COR-L47 (cell line): ENCODE measurements at regions not wholly inside any gene's neighbourhood (a gene's known extent, or its start where the extent isn't known, plus 50 kb on each side); places are given as distances from the start of the nearest gene placed in this dataset.

ENCODE experiments used
- DNase-seq: peaks from one replicate; lab custom pipeline; 2025; lab: John Stamatoyannopoulos, UW

DNA sequence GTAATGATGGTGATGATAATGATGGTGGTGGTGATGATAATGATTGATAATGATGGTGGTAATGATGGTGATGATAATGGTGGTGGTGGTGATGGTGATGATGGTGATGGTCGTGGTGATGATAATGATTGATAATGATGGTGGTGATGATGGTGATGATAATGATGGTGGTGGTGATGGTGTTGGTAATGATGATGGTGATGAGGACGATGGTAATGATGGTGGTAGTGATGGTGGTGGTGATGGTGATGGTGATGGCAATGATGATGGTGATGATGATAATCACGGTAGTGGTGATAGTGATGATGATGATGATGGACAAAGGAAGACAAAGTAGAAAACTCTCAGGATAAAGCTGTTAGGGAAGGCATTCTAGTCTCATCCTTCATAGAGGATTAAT is 310.5 kb downstream of the MSX2 start:
- DNase-seq: no peak

DNA sequence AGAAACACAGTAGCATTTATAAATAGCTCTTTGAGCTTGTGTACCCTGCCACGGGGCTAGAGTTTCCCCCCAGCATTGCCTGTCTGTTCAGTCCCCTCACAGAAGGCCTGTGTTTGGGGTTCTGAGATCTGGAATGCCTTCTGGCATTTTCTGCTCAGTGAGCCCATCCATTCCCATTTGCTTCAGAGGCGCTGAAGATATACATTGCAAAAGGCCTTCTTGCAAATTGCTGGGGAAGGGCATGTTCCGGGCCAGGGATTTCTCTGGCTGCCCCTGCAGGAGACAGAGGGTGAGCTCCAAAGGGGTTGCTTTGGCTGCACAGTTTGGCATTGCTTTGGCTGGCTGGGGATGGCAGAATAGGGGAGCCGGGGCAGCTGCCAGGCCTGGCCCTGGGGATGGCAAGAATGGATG is 308.4 kb downstream of the MSX2 start:
- DNase-seq: no peak

DNA sequence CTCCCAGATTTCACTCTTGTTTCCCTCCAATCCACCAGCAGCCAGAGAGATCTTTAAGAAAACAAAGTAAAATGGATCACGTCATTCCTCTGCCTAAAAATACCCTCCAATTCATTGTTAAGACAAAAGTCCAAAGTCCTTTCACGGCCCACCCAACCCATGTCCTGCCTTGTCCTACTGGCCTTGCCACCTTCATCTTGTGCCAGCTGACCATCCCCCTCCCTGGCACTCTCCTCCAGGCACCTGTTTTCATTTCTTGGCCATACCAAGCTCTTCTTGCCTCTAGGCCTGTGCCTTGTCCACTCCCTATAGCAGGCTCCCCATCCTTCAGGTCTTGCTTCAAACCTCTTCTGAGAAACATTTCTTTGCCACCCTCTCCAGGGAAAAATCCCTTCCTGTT is 307.6 kb downstream of the MSX2 start:
- DNase-seq: no peak

DNA sequence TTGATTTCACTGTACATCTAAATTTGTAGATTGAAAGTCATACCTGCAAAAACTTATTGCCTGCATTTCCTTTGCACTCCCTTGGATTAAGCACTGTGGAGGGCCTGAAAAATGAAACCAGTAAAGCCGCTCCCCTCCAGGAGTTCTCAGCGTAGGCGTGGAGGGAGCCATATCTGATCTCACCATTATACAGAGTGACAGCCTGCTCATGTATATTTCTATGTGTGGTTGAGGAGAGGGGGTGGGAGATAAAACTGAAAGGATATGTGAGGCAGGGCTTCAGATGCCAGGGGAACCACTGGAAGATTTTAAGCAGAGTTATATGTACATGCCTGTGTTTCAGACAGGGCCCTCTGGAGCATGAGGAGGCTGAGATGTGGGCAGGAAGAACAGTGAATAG is 303.0 kb downstream of the MSX2 start:
- no peak for DNase-seq

DNA sequence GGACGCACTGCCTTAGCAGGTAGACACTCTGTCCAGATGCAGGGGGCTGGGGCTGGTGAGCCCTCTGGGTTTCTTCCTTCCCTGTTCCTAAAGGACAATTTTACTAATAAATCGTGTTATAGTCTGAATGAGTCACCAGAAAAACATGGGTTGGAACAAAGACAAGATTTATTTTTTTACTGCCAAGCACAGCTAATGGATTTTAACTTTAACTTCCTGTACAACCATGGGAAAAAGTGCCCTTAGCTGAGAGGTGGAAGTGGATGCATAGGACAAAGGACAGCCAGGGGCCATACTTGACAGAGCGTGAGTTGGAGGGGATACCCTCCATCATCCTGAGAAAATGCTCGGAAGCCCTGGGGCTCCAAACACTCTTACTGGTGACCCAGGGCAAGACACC is 300.7 kb downstream of the MSX2 start:
- DNase-seq: no peak

DNA sequence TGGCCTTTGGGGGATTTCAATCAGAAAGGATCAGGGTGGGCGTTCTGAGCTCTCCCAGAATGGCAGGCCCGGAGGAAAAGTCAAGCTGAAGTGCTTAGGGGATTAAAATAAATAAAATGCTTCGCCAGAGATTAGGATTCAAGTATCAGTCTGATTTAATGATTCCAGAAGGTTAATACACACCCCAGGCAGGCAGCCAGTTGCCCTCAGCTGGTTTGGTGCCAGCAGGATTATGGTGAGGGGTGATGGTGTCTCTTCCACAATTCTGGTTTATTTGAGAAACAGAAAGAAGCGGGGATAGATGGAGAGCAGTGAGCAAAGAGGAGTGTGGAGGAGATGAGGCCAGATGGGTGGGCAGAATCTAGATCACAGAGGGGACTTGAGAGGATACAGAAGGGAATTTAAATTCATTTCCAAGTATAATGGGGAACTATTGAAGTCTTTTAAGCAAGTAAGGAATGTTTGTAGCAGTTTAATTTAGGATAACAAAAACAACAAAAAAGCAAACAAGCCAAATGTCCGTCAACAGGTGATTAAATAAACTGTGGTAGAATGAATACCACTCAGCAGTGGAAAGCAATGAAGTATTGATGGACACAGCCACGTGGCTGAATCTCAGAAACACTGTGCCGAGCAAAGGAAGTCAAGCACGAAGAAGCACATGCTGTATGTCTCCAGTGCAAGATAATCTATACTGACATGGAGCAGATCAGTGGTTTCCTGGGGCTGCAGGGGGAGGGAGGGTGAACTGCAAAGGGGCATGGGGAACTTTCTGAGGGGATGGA is 297.7 kb downstream of the MSX2 start:
- DNase-seq: no peak

DNA sequence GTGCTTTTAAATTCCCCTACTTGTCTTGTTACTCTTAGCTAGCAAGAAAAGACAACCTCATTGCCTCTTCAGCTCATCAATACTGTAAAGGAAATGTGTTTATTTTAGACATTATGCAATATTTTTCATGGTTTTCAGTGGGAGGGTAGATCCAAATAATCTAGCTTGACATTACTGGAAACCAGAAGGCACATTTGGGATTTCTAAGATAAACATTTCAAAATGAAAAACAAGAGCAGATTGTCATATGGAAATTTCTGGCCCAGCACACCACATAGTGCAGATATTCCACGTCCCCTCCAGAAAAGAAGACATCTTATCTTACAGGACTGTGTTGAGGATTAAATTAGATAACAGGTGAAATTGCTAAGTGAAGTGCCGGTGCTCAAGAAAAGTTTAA is 296.9 kb downstream of the MSX2 start:
- DNase-seq: no peak

DNA sequence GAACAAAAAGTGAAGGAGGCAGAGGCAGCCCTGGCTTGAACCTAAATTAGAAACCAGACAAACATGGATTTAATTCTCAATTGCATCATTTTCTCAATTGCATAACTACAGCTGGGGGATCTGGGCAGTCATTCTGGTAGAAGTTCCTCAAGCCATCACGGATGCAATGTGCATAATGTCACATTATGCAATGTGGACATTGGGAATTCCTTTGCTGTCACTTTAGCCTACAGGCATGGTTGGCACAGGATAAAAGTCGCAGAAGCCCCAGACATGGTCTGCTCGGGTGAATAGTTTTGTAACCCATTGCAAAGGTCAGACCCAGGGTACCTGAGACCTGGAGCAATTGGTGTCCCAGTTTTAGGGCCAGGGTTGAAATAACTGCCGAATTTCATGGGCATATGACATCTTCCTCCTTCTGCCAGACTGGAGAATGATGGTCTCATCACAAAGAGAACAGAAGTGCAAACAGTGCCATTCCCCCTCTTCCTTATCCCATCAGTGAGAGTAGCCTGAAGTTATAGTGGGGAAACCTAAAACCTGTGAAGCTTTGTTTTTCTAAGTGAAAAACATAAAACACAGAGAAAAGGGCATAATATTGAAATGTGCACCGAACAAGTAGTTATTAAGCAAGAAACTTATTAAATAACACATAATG is 290.8 kb downstream of the MSX2 start:
- no peak for DNase-seq

DNA sequence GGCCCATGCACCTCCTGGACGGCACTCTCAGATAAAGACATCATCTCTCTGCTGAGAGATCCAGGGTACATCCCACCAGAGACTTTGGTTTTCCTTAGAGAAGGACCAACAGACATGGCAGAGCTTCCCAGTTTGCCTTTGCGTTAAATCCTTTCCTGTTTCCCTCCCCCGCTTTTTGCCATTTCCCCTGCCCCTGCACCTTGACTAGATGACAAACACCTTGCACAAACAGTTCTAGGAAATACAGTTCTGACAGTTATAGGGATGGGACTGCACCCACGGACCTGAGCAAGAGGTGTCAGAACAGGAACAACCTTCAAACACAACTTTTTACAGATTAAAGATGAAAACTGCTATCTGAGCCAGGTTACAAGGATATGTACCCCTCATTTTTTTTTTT is 288.9 kb downstream of the MSX2 start:
- no peak for DNase-seq

DNA sequence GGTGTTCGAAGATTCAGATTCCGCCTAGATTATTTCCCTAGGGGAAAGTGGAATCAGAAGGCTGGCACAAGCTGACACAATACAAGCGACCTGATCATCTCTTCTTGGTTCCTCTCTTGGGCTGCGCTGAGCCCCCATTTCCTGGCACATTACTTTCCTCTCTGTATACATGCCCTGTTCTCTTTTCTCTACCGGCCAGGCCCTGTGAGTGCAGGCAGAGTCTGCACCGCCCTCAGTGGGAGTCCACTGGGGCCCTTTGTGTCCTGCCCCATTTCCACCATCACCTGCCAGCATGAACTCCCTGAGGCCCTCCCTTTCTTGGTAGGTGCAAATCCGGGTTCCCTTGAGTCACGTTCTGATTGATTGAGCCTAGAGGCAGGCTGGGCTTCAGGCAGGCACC is 287.9 kb downstream of the MSX2 start:
- DNase-seq: no peak

DNA sequence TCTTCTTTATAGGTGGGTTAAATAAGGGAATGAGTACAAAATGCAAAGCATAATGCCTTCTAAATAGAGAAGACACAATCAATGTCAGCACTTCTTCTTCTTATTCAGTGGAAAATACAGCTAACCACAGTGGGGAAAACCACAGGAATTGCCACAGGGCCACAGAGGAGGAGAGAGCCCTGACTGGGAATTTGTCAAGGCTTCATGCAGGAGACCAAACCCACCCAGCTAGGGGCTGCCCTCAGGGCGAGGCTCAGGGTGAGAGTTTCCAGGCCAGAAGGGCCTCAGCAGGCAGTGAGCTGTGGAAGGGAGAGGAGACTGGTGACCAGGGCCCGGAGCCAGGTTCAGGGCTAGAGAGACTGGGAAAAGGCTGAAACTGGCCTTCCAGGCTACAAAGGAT is 279.1 kb downstream of the MSX2 start:
- DNase-seq: no peak

DNA sequence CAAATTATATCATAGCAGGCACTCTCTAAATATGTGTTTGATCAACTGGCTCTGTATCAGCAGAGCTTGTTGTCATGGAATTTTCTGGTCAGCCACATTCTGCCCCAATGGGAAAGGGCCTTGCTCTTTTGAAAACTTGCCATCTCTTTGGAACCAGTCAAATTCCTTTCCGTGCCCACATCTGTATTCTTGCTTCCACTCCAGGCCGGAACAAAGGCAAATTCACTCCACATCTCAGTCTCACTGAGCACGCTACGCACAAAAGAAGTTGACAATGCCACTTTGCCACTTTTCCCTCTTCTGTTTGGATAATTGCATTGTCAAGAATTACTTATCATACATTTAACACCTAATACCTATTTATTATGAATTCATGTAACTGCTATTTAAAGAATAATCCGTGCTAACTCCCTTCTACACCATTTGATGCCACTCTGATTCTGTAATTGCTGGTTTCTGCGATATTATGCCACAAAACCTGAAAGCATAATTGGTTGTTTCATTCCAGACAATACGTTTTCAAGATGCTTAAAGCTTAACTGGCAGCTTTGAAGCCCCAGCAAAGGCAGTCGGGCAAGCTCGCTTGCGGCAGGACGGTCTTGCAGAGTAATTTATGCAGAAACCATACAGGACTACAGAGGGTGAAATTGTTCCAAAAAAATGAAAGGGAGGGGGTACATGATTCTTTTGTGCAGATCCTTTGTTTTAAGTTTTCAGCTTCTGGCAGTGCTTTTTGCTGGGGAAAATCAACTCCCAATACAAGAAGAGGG is 277.7 kb downstream of the MSX2 start:
- DNase-seq: no peak

DNA sequence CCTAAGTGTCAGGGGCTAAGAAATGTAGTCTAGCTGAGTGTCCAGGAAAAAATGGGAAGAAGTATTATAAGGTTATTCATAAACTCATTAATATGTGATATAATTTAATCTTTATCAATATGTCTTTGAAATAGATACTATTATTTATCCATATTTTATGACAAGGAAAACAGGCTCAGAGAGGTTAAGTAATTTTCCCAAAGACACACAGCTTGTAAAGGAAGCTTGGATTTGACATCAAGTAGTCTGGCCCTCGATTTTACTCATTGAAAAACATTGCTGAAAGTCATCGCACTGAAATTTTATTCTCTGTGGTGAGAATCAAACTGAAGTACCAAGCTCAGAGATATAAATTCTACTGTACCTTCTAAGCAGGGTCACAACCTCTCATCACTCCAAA is 276.9 kb downstream of the MSX2 start:
- no peak for DNase-seq

DNA sequence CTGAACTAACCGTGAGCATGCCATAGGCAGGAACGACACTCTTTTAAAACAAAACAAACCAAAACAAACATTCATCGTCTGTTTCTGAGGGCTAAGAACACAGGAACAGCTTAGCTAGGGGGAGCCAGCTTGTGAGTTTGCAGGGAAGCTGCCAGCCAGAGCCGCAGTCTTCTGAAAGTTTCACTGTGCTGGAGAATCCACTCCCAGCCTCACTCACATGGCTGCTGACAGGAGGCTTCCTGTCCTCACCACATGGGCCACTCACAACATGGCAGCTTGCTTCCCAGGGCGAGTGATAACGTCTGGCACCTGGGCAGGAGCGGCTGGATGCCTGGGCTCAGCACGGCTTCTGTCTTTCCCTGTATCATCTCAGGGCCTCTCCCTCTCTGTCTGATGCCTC is 275.2 kb downstream of the MSX2 start:
- no peak for DNase-seq

DNA sequence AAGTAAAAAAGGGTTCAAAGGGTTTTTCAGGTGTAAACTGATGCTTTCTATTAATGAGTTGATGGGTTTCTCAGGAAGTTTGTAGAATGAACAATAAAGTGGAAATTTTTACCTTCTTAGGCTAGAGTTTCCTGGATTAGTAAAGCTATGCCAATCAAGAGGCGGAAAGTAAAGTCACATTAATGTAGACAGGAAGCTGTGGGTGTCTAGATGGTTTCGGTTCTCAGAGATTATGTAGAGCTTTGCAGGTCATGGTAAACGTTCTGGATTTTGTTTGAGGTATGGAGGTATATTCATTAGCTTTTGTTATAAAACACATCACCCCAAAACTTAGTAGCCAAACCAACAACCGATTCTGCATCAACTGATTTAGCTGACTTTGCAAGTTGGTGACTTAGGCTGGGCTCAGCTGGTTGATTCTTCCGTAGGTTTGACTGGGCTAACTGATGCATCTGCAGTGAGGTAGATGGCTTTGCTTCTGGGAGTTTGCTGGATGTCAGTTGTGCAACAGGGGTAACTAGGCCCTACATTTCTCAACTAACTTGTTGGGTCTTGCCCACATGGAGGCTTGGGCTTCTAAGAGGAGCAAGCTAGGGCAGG is 273.8 kb downstream of the MSX2 start:
- DNase-seq: no peak

DNA sequence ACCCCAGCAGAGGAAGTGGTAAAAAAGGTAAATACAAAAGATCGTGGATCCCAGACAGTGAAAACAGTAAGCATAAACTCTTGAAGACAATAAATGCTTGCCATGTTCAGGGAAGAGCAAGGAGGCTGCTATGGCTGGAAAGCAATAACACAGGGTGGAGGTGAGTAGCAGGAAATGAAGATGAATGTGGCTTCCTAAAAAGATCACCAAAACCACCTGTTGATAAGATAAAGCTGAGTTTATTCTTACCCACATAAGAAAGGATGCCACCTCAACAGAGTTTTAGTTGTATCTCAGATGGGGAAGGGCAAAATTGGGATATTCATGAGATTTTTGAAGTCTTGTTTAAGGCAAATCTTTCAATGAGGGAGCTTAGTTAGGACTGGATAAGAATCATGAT is 273.3 kb downstream of the MSX2 start:
- DNase-seq: no peak

DNA sequence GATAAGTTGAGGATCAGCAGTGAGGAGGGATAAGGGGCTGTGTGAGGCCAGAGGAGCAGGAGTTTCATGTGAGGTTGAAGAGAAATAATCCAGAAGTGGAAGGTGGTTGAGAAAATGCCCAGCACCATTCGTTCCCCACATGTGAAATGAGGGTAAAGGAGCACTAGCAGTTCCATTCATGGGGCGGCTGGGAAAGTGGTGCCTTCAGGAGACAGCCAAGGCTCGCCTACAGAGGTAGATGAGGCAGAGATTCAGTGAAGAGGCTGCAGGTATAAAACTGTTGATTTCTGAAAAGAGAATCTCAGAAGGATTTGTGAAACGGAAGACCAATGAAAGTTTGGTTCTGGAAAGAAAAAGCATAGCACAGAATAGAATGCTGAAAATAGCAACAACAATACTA is 272.6 kb downstream of the MSX2 start:
- no peak for DNase-seq

DNA sequence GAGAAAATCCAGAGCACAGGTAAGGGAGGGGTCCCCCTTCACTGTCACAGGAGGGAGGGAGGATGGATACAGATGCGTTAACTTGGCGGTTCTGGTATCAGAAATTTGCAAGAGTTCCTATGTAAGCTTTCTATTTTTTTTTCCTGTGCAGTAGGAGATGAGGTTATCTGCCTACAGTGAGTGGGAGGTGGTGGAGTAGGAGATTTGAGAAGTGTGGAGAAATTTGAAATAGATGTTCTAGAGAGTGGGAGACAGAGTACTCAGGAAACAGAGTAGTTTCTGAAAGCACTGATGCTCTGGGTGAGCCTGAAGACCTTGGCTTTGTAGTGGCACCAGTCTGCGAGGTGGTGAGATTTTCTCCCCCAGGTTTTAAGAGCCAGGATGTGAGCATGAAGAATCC is 271.4 kb downstream of the MSX2 start:
- no peak for DNase-seq

DNA sequence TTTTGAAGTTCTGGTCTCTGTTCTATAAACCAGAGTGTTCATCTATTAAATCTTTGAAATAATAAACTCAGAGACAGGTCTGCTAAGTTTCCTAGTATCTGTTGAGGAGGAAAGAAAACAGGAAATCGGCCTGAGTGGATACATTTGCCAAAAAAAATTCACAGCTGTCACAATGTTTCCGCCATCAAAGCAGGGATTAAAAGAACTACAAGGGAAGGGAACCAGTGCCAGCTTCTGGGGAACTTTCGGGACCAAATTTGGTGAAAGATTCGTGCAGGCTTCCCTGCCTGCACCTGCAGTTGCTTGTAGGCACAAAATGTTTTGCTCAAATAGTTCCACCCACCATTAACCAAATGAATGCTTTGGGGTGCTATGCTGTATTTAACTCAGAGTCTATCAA is 267.5 kb downstream of the MSX2 start:
- DNase-seq: no peak

DNA sequence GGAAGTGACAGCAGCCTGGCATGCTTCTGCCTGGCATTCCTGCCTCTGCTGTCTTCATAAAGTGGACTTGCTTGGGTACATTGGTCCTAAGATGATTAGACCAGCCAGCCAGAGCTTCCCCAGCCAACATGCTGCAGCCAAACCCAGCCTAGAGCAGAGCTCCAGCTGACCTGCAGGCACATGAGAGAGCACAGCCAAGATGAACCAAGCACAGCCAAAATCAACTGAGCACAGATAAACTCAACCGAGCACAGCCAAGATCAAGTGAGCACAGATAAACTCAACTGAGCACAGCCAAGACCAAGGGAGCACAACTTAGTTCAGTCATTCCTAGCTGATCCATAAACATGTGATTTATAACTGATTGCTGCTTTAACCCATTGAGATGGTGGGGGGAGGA is 266.5 kb downstream of the MSX2 start:
- DNase-seq: no peak

DNA sequence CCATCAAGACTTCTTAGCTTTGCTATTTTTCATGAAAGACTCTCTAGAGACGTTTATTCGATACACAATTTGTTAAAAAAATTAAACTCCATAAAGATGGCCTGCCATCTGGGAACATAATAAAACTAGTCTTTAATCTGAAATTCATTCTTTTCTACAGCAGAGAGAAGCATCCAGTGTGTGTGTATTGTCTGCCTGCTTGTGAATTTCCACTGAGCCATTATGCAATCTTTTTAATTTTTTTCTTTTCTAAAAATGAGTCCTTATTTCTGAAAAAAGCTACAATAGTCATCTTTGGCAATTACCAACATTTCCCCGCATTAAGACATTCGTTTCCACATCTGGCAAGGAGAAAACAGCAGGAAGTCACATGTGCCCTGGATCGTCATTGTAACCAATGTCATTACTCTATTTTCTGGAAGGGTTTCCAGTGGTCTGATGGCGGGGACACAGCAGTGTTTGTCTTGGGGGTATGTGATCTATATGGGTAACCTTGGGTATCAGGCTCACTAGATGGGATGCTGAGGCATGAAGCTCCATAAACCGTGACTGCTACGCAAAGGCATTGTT is 263.1 kb downstream of the MSX2 start:
- DNase-seq: no peak

DNA sequence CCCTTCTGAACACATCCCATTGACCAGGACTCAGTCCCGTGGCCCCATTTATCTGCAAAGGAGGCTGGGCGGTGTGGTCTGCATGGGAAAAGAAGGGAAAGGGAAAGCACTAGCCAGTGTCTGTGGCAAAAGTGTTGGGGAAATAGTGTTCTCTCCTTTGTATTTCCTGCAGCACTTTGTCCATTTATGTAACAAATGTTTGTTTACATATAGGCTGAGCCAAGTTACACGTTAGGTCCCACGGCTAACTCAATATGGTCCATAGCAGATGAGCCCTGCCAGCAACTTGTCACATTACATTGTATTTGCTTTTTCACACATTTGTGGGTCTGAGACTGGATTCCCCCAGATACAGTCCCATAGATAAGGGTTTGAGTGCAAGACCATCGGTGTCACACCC is 260.5 kb downstream of the MSX2 start:
- no peak for DNase-seq

DNA sequence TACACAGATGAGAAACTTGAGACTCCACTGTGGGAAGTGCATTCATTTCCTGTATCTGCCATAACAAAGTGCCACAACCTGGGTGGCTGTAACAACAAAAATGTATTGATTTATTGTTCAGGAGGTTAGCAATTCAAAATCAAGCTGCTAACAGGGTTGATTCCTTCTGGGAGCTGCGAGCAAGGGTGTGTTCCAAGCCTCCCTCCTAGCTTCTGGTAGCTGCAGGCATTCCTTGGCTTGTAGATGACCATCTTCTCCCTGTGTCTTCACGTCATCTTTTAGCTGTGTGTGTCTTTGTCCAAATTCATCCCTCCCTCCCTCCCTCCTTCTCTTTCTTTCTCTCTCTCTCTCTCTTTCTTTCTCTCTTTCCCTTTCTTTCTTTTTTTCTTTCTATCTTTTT is 258.1 kb downstream of the MSX2 start:
- no peak for DNase-seq
